GM18907 (cell line): ENCODE measurements at regions not wholly inside any gene's neighbourhood (a gene's known extent, or its start where the extent isn't known, plus 50 kb on each side); places are given as distances from the start of the nearest gene placed in this dataset.
A peak's percentile ranks its signal among the peaks of the same experiment; 100 is the strongest.
"Not testable (repeated sequence)": the region's sequence is repeated elsewhere in the genome, so short reads cannot be mapped to it uniquely, and the experiment has no call there.

Experiments
- ATAC-seq: cut with Tn5 transposase; IDR thresholded peaks from one replicate; pipeline ENCODE4 v1.9.1; 2021; ENCODE audit warnings: mild to moderate bottlenecking, moderate library complexity; ENCODE audit not compliant: unreplicated experiment

- ATAC-seq, result no peak
Measured at GRCh38 chr3:145079436-145079835, 1081.5 kb downstream of the PLOD2 start.

GRCh38 chr3:145087038-145087437 lies 1073.9 kb downstream of the PLOD2 start:
- no peak for ATAC-seq

- ATAC-seq, result peak; percentile 85
Measured at GRCh38 chr3:145088917-145089316, 1072.1 kb downstream of the PLOD2 start.

GRCh38 chr3:145089337-145089736 lies 1071.6 kb downstream of the PLOD2 start:
- peak; percentile 27 for ATAC-seq

GRCh38 chr3:145094355-145094941 lies 1066.5 kb downstream of the PLOD2 start:
- peak; percentile 94 for ATAC-seq

- not testable (repeated sequence) for ATAC-seq
Measured at GRCh38 chr3:145111141-145111540, 1049.8 kb downstream of the PLOD2 start.

GRCh38 chr3:145116769-145117168 lies 1044.2 kb downstream of the PLOD2 start:
- no peak for ATAC-seq

- peak; percentile 96 for ATAC-seq
Measured at GRCh38 chr3:145118303-145118702, 1042.7 kb downstream of the PLOD2 start.

GRCh38 chr3:145124900-145125678 lies 1035.9 kb downstream of the PLOD2 start:
- ATAC-seq, result no peak

GRCh38 chr3:145133281-145133680 lies 1027.7 kb downstream of the PLOD2 start:
- no peak for ATAC-seq

- ATAC-seq, result no peak
Measured at GRCh38 chr3:145134738-145135137, 1026.2 kb downstream of the PLOD2 start.

GRCh38 chr3:145144361-145144760 lies 1016.6 kb downstream of the PLOD2 start:
- ATAC-seq, result no peak

GRCh38 chr3:145145461-145145860 lies 1015.5 kb downstream of the PLOD2 start:
- ATAC-seq, result no peak

GRCh38 chr3:145159640-145160039 lies 1001.3 kb downstream of the PLOD2 start:
- ATAC-seq, result no peak

- ATAC-seq, result no peak
Measured at GRCh38 chr3:145170121-145170520, 990.9 kb downstream of the PLOD2 start.

- ATAC-seq, result no peak
Measured at GRCh38 chr3:145175626-145176025, 985.4 kb downstream of the PLOD2 start.

GRCh38 chr3:145176907-145177306 lies 984.1 kb downstream of the PLOD2 start:
- no peak for ATAC-seq

GRCh38 chr3:145177828-145178227 lies 983.2 kb downstream of the PLOD2 start:
- no peak for ATAC-seq

GRCh38 chr3:145182196-145182911 lies 978.6 kb downstream of the PLOD2 start:
- no peak for ATAC-seq

GRCh38 chr3:145183261-145183660 lies 977.7 kb downstream of the PLOD2 start:
- ATAC-seq, result no peak

- no peak for ATAC-seq
Measured at GRCh38 chr3:145188079-145188770, 972.8 kb downstream of the PLOD2 start.
